Fibroblast of lung (primary cell): ENCODE measurements at regions not wholly inside any gene's neighbourhood (a gene's known extent, or its start where the extent isn't known, plus 50 kb on each side); places are given as distances from the start of the nearest gene placed in this dataset.
"Not testable (repeated sequence)": the region's sequence is repeated elsewhere in the genome, so short reads cannot be mapped to it uniquely, and the experiment has no call there.

Experiments
- DNase-seq, 2 donors: peaks; one replicate each; pipeline versions ENCODE4 v3.0.0 to v3.0.0-alpha.2; 2010; ENCODE audit warnings: low read depth in 2 of 2
- H2AFZ ChIP-seq: 2 replicates; pipeline ENCODE4 v1.5.1; 2012; ENCODE audit warnings: low read length, control low read depth, inconsistent platforms
- H3K27ac ChIP-seq: 2 replicates; pipeline ENCODE4 v1.5.1; 2011; ENCODE audit warnings: low read length, control low read depth; ENCODE audit not compliant: insufficient read depth
- H3K27me3 ChIP-seq: 2 replicates; pipeline ENCODE4 v1.5.1; 2011; ENCODE audit warnings: mild to moderate bottlenecking, low read length; ENCODE audit not compliant: control insufficient read depth, insufficient read depth
- H3K36me3 ChIP-seq: 2 replicates; pipeline ENCODE4 v1.5.1; 2011; ENCODE audit warnings: low read length; ENCODE audit not compliant: control insufficient read depth, insufficient read depth
- H3K4me1 ChIP-seq: 2 replicates; pipeline ENCODE4 v1.5.1; 2011; ENCODE audit warnings: low read length; ENCODE audit not compliant: control insufficient read depth, insufficient read depth; ENCODE audit errors: extremely low read depth
- H3K4me2 ChIP-seq: 2 replicates; pipeline ENCODE4 v1.5.1; 2011; ENCODE audit warnings: low read length, control low read depth; ENCODE audit not compliant: insufficient read depth; ENCODE audit errors: extremely low read depth
- H3K4me3 ChIP-seq, 4 experiments: fragments of 200-600 bp in 1 of 4; sonication (generic) in 1 of 4; replicated peaks in 1 of 4; 2 replicates each; pipeline ENCODE4 v1.5.1; 2011 to 2016; ENCODE audit warnings: low read length in 4 of 4, low read depth in 3 of 4, mild to moderate bottlenecking in 3 of 4, control low read depth in 2 of 4, inconsistent platforms in 1 of 4, mixed read lengths in 1 of 4; ENCODE audit not compliant: insufficient read depth in 1 of 4; ENCODE audit errors: control extremely low read depth in 1 of 4
- H3K79me2 ChIP-seq: 2 replicates; pipeline ENCODE4 v1.5.1; 2012; ENCODE audit warnings: mild to moderate bottlenecking, low read length, inconsistent platforms; ENCODE audit not compliant: control insufficient read depth, insufficient read depth
- H3K9ac ChIP-seq: 2 replicates; pipeline ENCODE4 v1.5.1; 2011; ENCODE audit warnings: mild to moderate bottlenecking, low read length, control low read depth; ENCODE audit not compliant: insufficient read depth
- H3K9me3 ChIP-seq: 2 replicates; pipeline ENCODE4 v1.5.1; 2012; ENCODE audit warnings: low read depth, low read length; ENCODE audit not compliant: control insufficient read depth, insufficient read depth
- H4K20me1 ChIP-seq: 2 replicates; pipeline ENCODE4 v1.5.1; 2011; ENCODE audit warnings: low read length; ENCODE audit not compliant: control insufficient read depth, insufficient read depth; ENCODE audit errors: extremely low read depth
- EZH2 ChIP-seq: IDR thresholded peaks from 2 replicates; pipeline ENCODE4 v1.5.1; 2012; ENCODE audit warnings: low read length, control low read depth, mild to moderate bottlenecking; ENCODE audit errors: missing control alignments
- TF ChIP-seq, protein P1 (sequence below), 2 donors: IDR thresholded peaks in 1 of 2; conservative IDR thresholded peaks in 1 of 2; 1 replicate in 1 of 2; 2 replicates in 1 of 2; pipeline ENCODE4 v1.5.1; 2011 to 2012; ENCODE audit warnings: low read length in 2 of 2, control low read depth in 1 of 2, inconsistent platforms in 1 of 2, low read depth in 1 of 2, mild to moderate bottlenecking in 1 of 2

DNA sequence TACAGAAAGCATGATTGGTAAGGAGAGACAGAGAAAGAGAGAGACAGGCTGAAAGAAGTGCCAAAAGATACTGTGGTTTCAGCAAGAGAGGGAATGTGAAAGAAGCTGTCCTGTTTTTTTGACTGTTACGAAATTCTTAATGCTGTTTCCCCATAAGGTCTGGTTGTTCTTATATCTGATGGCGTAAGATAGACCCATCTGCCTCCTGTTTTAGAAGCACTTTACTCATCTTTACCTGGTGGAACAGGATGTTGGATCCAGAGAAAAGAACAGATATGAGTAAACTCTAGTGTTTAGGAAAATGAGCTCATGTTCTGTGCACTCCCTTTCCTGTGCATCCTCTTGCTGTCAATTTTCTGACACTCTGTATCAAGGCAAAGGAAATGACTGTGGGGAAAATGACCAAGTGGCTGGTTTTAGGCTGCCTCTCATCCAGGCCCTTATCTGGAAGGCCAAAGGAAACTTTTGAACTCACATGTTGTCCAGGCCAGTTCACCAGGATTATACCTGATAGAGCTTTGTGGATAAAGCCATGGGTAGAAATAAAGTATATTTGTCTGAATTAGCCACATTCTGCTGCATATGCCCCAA is 311.7 kb upstream of the HTR2C start:
- no peak for TF ChIP-seq EZH2
- TF ChIP-seq, protein P1, sequence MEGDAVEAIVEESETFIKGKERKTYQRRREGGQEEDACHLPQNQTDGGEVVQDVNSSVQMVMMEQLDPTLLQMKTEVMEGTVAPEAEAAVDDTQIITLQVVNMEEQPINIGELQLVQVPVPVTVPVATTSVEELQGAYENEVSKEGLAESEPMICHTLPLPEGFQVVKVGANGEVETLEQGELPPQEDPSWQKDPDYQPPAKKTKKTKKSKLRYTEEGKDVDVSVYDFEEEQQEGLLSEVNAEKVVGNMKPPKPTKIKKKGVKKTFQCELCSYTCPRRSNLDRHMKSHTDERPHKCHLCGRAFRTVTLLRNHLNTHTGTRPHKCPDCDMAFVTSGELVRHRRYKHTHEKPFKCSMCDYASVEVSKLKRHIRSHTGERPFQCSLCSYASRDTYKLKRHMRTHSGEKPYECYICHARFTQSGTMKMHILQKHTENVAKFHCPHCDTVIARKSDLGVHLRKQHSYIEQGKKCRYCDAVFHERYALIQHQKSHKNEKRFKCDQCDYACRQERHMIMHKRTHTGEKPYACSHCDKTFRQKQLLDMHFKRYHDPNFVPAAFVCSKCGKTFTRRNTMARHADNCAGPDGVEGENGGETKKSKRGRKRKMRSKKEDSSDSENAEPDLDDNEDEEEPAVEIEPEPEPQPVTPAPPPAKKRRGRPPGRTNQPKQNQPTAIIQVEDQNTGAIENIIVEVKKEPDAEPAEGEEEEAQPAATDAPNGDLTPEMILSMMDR (conservative IDR thresholded peaks at IDR 0.05 in 1 of 2, IDR thresholded peaks at IDR 0.05 in 1 of 2; ENCODE audit: low read depth in 1 of 2, low read length in 2 of 2) = no peak

DNA sequence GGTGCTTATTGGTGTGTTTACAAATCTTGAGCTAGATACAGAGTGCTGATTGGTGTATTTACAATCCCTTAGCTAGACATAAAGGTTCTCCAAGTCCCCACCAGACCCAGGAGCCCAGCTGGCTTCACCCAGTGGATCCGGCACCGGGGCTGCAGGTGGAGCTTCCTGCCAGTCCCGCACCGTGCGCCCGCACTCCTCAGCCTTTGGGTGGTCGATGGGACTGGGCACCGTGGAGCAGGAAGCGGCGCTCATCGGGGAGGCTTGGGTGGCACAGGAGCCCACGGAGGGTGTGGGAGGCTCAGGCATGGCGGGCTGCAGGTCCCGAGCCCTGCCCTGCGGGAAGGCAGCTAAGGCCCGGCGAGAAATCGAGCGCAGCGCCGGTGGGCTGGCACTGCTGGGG is 313.5 kb upstream of the HTR2C start:
- H3K9ac ChIP-seq, H3K27ac ChIP-seq, H3K4me3 ChIP-seq, H3K36me3 ChIP-seq, H3K4me2 ChIP-seq, H3K27me3 ChIP-seq, H3K9me3 ChIP-seq, H3K79me2 ChIP-seq, DNase-seq, H3K4me1 ChIP-seq, H2AFZ ChIP-seq, H4K20me1 ChIP-seq: not testable (repeated sequence)

More for the DNA sequence above, 311.7 kb upstream of the HTR2C start:
- Histone ChIP-seq H3K27ac (no peak overlapping the region), H3K9ac (no peak overlapping the region), H3K9me3 (no peaks in the 10 kb centered on the region), H3K4me2 (no peak overlapping the region), H3K4me1 (no peaks in the 10 kb centered on the region), H3K4me3 (no peak overlapping the region), H2AFZ (no peak overlapping the region), H3K36me3 (no peaks in the 10 kb centered on the region), H4K20me1 (no peaks in the 10 kb centered on the region), H3K27me3 (no peaks in the 10 kb centered on the region), H3K79me2 (no peaks in the 10 kb centered on the region)
- DNase-seq = no peak

DNA sequence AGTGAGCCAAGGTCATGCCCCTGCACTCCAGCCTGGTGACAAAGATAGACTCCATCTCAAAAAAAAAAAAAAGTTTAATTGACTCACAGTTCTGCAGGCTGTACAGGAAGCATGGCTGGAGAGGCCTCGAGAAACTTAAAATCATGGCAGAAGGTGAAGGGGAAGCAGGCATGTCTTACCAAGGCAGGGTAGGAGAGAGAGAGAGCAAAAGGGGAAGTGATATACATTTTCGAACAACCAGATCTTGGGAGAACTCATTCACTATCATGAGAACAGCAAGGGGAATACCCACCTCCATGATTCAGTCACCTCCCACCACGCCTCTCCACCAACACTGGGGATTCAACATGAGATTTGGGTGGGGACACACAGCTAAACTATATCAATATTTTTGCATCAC is 315.2 kb upstream of the HTR2C start:
- no peak for DNase-seq
- H4K20me1 ChIP-seq = no peaks in the 10 kb centered on the region
- TF ChIP-seq, protein P1 (conservative IDR thresholded peaks at IDR 0.05 in 1 of 2, IDR thresholded peaks at IDR 0.05 in 1 of 2; ENCODE audit: low read depth in 1 of 2, low read length in 2 of 2) = no peak
- no peak for TF ChIP-seq EZH2
- H3K4me3 ChIP-seq = no peak overlapping the region
- no peaks in the 10 kb centered on the region for H3K9me3 ChIP-seq
- H2AFZ ChIP-seq = no peak overlapping the region
- no peaks in the 10 kb centered on the region for H3K79me2 ChIP-seq
- H3K4me1 ChIP-seq = no peaks in the 10 kb centered on the region
- no peak overlapping the region for H3K27ac ChIP-seq
- no peaks in the 10 kb centered on the region for H3K27me3 ChIP-seq
- no peak overlapping the region for H3K9ac ChIP-seq
- H3K4me2 ChIP-seq = no peak overlapping the region
- no peaks in the 10 kb centered on the region for H3K36me3 ChIP-seq
